SK-N-SH (cell line): ENCODE measurements at regions not wholly inside any gene's neighbourhood (a gene's known extent, or its start where the extent isn't known, plus 50 kb on each side); places are given as distances from the start of the nearest gene placed in this dataset.

ENCODE experiments used
- CTCF ChIA-PET: fragments of 300-600, 350-600 bp; formaldehyde crosslinking; extraction: SDS; loops from one replicate; lab custom pipeline; 2021; lab: Yijun Ruan, JAX
- POLR2A ChIA-PET: fragments of 350-600 bp; sonication (Branson Sonifier 250); formaldehyde crosslinking; extraction: SDS; loops from one replicate; lab custom pipeline; 2020; ENCODE audit warnings: antibody characterized with exemption, inconsistent platforms; lab: Yijun Ruan, JAX
- DNase-seq: peaks from one replicate; pipeline ENCODE4 v3.0.0; 2012
- H2AFZ ChIP-seq: fragments of 200-600 bp; sonication (generic); 2 replicates; pipeline ENCODE4 v1.8.1; 2016; ENCODE audit warnings: antibody characterized with exemption, mild to moderate bottlenecking, low read depth
- H3F3A ChIP-seq: fragments of 200-600 bp; sonication (generic); replicated peaks from 2 replicates; pipeline ENCODE3; 2016; ENCODE audit warnings: antibody characterized with exemption, mild to moderate bottlenecking; ENCODE audit not compliant: insufficient read depth
- H3K27ac ChIP-seq, 2 experiments: fragments of 200-500 bp in 1 of 2; fragments of 200-600 bp in 1 of 2; sonication (Bioruptor generic) in 1 of 2; sonication (generic), shearing (Covaris generic) in 1 of 2; 2 replicates each; pipeline versions ENCODE4 v1.5.1 to v1.6.1; 2014 to 2016; ENCODE audit warnings: low read depth in 2 of 2, inconsistent platforms in 1 of 2, low read length in 1 of 2, mild to moderate bottlenecking in 1 of 2, mixed read lengths in 1 of 2
- H3K27me3 ChIP-seq: fragments of 200-600 bp; sonication (generic), shearing (Covaris generic); 2 replicates; pipeline ENCODE4 v1.6.1; 2016; ENCODE audit warnings: mixed run types; ENCODE audit not compliant: insufficient read depth
- H3K36me3 ChIP-seq, 2 experiments: fragments of 200-500 bp in 1 of 2; fragments of 200-600 bp in 1 of 2; sonication (Bioruptor generic) in 1 of 2; sonication (generic) in 1 of 2; replicated peaks in 1 of 2; 2 replicates each; pipeline versions ENCODE3 to v1.5.1; 2014 to 2016; ENCODE audit warnings: low read length in 1 of 2, mild to moderate bottlenecking in 1 of 2; ENCODE audit not compliant: insufficient read depth in 2 of 2, control insufficient read depth in 1 of 2
- H3K4me1 ChIP-seq, 2 experiments: fragments of 200-500 bp in 1 of 2; fragments of 200-600 bp in 1 of 2; sonication (Bioruptor generic) in 1 of 2; sonication (generic), shearing (Covaris generic) in 1 of 2; 2 replicates each; pipeline versions ENCODE4 v1.5.1 to v1.6.1; 2014 to 2016; ENCODE audit warnings: low read depth in 1 of 2, low read length in 1 of 2, mixed run types in 1 of 2; ENCODE audit not compliant: insufficient read depth in 2 of 2, control insufficient read depth in 1 of 2
- H3K4me2 ChIP-seq: fragments of 200-600 bp; sonication (generic), shearing (Covaris generic); 2 replicates; pipeline ENCODE4 v1.6.1; 2017; ENCODE audit warnings: mixed run types
- H3K4me3 ChIP-seq, 2 experiments: fragments of 200-500 bp in 1 of 2; fragments of 200-600 bp in 1 of 2; sonication (Bioruptor generic) in 1 of 2; sonication (generic), shearing (Covaris generic) in 1 of 2; 2 replicates each; pipeline versions ENCODE4 v1.5.1 to v1.8.1; 2014 to 2016; ENCODE audit warnings: low read depth in 2 of 2, inconsistent platforms in 1 of 2, low read length in 1 of 2, mild to moderate bottlenecking in 1 of 2, mixed read lengths in 1 of 2, moderate library complexity in 1 of 2
- H3K79me2 ChIP-seq: fragments of 200-600 bp; sonication (generic); 2 replicates; pipeline ENCODE4 v1.8.1; 2017; ENCODE audit warnings: mild to moderate bottlenecking; ENCODE audit not compliant: insufficient read depth
- H3K9ac ChIP-seq: fragments of 200-600 bp; sonication (generic); 2 replicates; pipeline ENCODE4 v1.6.1; 2017; ENCODE audit warnings: mixed run types
- H3K9me2 ChIP-seq: fragments of 200-600 bp; sonication (generic); 2 replicates; pipeline ENCODE4 v1.6.1; 2017; ENCODE audit warnings: mixed run types
- H3K9me3 ChIP-seq: fragments of 200-600 bp; sonication (generic); 2 replicates; pipeline ENCODE4 v1.6.1; 2017; ENCODE audit warnings: mixed run types, mild to moderate bottlenecking, moderate library complexity
- H4K20me1 ChIP-seq: fragments of 200-600 bp; sonication (generic); 2 replicates; pipeline ENCODE4 v1.6.1; 2017; ENCODE audit warnings: mild to moderate bottlenecking, mixed run types; ENCODE audit not compliant: insufficient read depth
- FOSL2 ChIP-seq: IDR thresholded peaks from 2 replicates; pipeline ENCODE4 v1.4.0; 2012; ENCODE audit warnings: low read depth, mild to moderate bottlenecking, moderate library complexity, borderline replicate concordance
- FOXJ3 ChIP-seq: sonication (generic); formaldehyde crosslinking; IDR thresholded peaks from 2 replicates; pipeline ENCODE4 v1.5.1; 2020; ENCODE audit warnings: mild to moderate bottlenecking, missing genetic modification reagents
- FOXM1 ChIP-seq: IDR thresholded peaks from 2 replicates; pipeline ENCODE4 v1.4.0; 2012; ENCODE audit warnings: low read depth, mild to moderate bottlenecking
- MAX ChIP-seq: IDR thresholded peaks from 2 replicates; pipeline ENCODE4 v1.4.0; 2012; ENCODE audit warnings: low read depth
- PBX3 ChIP-seq: IDR thresholded peaks from 2 replicates; pipeline ENCODE4; 2012
- REST ChIP-seq: IDR thresholded peaks from 2 replicates; pipeline ENCODE4 v1.6.1; 2012; ENCODE audit warnings: mild to moderate bottlenecking, low read depth, low read length, moderate library complexity
- RFX5 ChIP-seq: IDR thresholded peaks from 2 replicates; pipeline ENCODE4 v1.6.1; 2012; ENCODE audit warnings: mild to moderate bottlenecking, improper control_type of control experiment, low read length
- RXRA ChIP-seq: IDR thresholded peaks from 2 replicates; pipeline ENCODE4 v1.4.0; 2012; ENCODE audit warnings: low read depth, mild to moderate bottlenecking, borderline replicate concordance
- TAF1 ChIP-seq: IDR thresholded peaks from 2 replicates; pipeline ENCODE4 v1.6.1; 2012; ENCODE audit warnings: low read depth, mild to moderate bottlenecking, low read length, moderate library complexity, borderline replicate concordance
- ZBTB33 ChIP-seq: IDR thresholded peaks from 2 replicates; pipeline ENCODE4 v1.4.0; 2012; ENCODE audit warnings: low read depth, borderline replicate concordance
- WGBS: methylation state at CpG from one replicate; pipeline ENCODE4 v1.1.6; 2017; ENCODE audit warnings: low lambda C conversion rate; 5-methylcytosine and 5-hydroxymethylcytosine counted together

- TF ChIP-seq REST, result no peak
- no peak for TF ChIP-seq TAF1
- no peak for TF ChIP-seq RFX5
- TF ChIP-seq RXRA, result no peak
- TF ChIP-seq FOXM1, result no peak
- TF ChIP-seq FOSL2, result no peak
- TF ChIP-seq ZBTB33, result no peak
- TF ChIP-seq, all 33 proteins: peak for 0
Measured at GRCh38 chr5:165014439-165014838, 1509.0 kb downstream of the MAT2B start (continued).

GRCh38 chr5:165015126-165015525, 1509.7 kb downstream of the MAT2B start:
- TF ChIP-seq PBX3 (no peak), FOXJ3 (CRISPR knock-in tag) (no peak), MAX (no peak), FOSL2 (no peak)
- Histone ChIP-seq H4K20me1 (no peaks in the 10 kb centered on the region), H3K9me2 (no peaks in the 10 kb centered on the region), H3K9ac (no peak overlapping the region), H2AFZ (no peak overlapping the region), H3K4me1 (no peaks in the 10 kb centered on the region), H3F3A (no peaks in the 10 kb centered on the region), H3K36me3 (no peaks in the 10 kb centered on the region), H3K79me2 (no peaks in the 10 kb centered on the region), H3K27me3 (no peaks in the 10 kb centered on the region), H3K27ac (no peak overlapping the region), H3K4me2 (no peak overlapping the region), H3K9me3 (no peaks in the 10 kb centered on the region), H3K4me3 (no peak overlapping the region)
- 31% methylated on average over 2 of the region's 2 CpGs for WGBS
- no peak for DNase-seq
- ChIA-PET POLR2A (no interaction called here), CTCF (no interaction called here)
